Ishikawa (cell line): ENCODE measurements at regions not wholly inside any gene's neighbourhood (a gene's known extent, or its start where the extent isn't known, plus 50 kb on each side); places are given as distances from the start of the nearest gene placed in this dataset.

Experiments used
- CEBPB ChIP-seq: IDR thresholded peaks from 2 replicates; pipeline ENCODE4 v1.6.1; 2012
- CREB1 ChIP-seq: IDR thresholded peaks from 2 replicates; pipeline ENCODE4 v1.6.1; 2012; ENCODE audit warnings: low read depth
- EP300 ChIP-seq: IDR thresholded peaks from 2 replicates; pipeline ENCODE4 v1.6.1; 2012; ENCODE audit warnings: borderline replicate concordance
- FOXM1 ChIP-seq: IDR thresholded peaks from 2 replicates; pipeline ENCODE4 v1.6.1; 2012; ENCODE audit warnings: low read depth, borderline replicate concordance
- MAX ChIP-seq: IDR thresholded peaks from 2 replicates; pipeline ENCODE4 v1.6.1; 2012
- NFIC ChIP-seq: IDR thresholded peaks from 2 replicates; pipeline ENCODE4 v1.6.1; 2012
- RAD21 ChIP-seq: IDR thresholded peaks from 2 replicates; pipeline ENCODE4 v1.6.1; 2012; ENCODE audit warnings: low read depth
- TAF1 ChIP-seq: IDR thresholded peaks from 2 replicates; pipeline ENCODE4 v1.6.1; 2012; ENCODE audit warnings: low read depth, mild to moderate bottlenecking
- TCF12 ChIP-seq: IDR thresholded peaks from 2 replicates; pipeline ENCODE4 v1.6.1; 2012; ENCODE audit warnings: low read depth
- TEAD4 ChIP-seq: IDR thresholded peaks from 2 replicates; pipeline ENCODE4 v1.6.1; 2012
- YY1 ChIP-seq: IDR thresholded peaks from 2 replicates; pipeline ENCODE4 v1.6.1; 2012; ENCODE audit warnings: low read depth
- ZBTB7A ChIP-seq: IDR thresholded peaks from 2 replicates; pipeline ENCODE4 v1.6.1; 2012; ENCODE audit warnings: low read depth
- TF ChIP-seq, protein P1 (sequence below): IDR thresholded peaks from 2 replicates; pipeline ENCODE4 v1.6.1; 2012
- TF ChIP-seq, protein P2 (sequence below): IDR thresholded peaks from 2 replicates; pipeline ENCODE4 v1.6.1; 2012; ENCODE audit warnings: low read depth, mild to moderate bottlenecking

DNA sequence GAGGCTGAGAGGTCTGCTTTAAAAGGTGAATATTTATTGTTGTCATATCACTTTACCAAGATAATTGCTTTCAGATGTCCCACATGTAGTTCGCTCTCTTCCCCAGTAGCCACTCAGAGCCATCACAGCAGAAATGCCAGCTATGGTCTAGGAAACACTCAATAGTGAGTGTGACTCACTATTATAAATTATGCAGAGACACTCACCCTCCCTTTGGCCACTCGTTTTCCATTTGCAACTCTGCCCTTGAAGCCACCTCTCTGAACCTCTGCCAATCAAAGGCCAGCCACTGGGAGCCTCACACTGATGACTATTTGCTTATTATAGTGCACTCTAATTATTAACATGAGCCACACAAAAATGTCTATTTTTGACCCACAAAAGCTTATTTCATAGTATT, 328.1 kb upstream of the ATP10A start:
- TF ChIP-seq RAD21 (no peak), EP300 (no peak), YY1 (no peak), FOXM1 (no peak), MAX (no peak), NFIC (no peak), TAF1 (no peak), TCF12 (no peak), ZBTB7A (no peak), TEAD4 (no peak), CEBPB (no peak), CREB1 (no peak)
- TF ChIP-seq, protein P1, sequence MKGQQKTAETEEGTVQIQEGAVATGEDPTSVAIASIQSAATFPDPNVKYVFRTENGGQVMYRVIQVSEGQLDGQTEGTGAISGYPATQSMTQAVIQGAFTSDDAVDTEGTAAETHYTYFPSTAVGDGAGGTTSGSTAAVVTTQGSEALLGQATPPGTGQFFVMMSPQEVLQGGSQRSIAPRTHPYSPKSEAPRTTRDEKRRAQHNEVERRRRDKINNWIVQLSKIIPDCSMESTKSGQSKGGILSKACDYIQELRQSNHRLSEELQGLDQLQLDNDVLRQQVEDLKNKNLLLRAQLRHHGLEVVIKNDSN = no peak
- TF ChIP-seq, protein P2, sequence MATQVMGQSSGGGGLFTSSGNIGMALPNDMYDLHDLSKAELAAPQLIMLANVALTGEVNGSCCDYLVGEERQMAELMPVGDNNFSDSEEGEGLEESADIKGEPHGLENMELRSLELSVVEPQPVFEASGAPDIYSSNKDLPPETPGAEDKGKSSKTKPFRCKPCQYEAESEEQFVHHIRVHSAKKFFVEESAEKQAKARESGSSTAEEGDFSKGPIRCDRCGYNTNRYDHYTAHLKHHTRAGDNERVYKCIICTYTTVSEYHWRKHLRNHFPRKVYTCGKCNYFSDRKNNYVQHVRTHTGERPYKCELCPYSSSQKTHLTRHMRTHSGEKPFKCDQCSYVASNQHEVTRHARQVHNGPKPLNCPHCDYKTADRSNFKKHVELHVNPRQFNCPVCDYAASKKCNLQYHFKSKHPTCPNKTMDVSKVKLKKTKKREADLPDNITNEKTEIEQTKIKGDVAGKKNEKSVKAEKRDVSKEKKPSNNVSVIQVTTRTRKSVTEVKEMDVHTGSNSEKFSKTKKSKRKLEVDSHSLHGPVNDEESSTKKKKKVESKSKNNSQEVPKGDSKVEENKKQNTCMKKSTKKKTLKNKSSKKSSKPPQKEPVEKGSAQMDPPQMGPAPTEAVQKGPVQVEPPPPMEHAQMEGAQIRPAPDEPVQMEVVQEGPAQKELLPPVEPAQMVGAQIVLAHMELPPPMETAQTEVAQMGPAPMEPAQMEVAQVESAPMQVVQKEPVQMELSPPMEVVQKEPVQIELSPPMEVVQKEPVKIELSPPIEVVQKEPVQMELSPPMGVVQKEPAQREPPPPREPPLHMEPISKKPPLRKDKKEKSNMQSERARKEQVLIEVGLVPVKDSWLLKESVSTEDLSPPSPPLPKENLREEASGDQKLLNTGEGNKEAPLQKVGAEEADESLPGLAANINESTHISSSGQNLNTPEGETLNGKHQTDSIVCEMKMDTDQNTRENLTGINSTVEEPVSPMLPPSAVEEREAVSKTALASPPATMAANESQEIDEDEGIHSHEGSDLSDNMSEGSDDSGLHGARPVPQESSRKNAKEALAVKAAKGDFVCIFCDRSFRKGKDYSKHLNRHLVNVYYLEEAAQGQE = no peak
